GM21723 (cell line): ENCODE measurements at regions not wholly inside any gene's neighbourhood (a gene's known extent, or its start where the extent isn't known, plus 50 kb on each side); places are given as distances from the start of the nearest gene placed in this dataset.
"Not testable (repeated sequence)": the region's sequence is repeated elsewhere in the genome, so short reads cannot be mapped to it uniquely, and the experiment has no call there.

Source experiments
- ATAC-seq: cut with Tn5 transposase; IDR thresholded peaks from one replicate; pipeline ENCODE4 v1.9.1; 2021; ENCODE audit warnings: mild to moderate bottlenecking, moderate library complexity; ENCODE audit not compliant: unreplicated experiment

DNA sequence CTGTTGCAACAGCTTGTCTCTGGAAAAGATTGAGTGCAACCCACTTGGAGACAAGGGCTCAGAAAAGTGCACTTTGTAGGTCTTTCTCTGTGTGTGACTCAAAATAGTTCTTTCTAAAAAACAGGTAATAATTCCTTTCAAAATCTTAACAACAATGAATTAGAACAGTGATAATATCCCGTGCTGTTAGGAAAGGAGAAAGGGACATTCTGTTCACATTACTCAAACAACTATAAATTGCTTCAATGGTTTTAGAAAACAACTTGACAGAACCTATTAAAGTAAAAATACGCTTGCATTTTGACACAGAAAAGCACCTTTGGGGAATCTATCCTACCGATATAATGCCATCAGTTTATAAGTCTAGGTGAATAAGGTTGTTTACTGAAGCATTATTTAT lies 468.1 kb upstream of the DPP6 start:
- no peak for ATAC-seq

DNA sequence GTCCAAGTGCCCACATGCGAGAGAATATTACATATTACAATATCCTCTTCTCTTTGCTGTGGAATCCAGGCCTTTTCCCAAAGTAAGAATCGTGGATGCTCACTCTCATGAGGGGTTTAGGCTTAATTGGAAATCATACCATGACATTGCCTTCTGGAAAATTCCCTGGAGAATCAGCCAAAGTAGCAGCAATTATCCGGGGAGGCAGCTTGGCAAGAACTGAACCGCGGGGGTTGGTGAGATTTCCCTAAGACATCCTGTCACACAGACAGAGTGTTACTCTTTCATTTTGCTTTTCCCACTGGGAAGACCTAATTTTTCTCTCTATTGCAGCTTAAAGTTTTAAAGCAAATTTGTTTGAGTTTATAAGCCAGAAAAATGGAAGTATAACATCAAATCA lies 463.6 kb upstream of the DPP6 start:
- ATAC-seq, result no peak

DNA sequence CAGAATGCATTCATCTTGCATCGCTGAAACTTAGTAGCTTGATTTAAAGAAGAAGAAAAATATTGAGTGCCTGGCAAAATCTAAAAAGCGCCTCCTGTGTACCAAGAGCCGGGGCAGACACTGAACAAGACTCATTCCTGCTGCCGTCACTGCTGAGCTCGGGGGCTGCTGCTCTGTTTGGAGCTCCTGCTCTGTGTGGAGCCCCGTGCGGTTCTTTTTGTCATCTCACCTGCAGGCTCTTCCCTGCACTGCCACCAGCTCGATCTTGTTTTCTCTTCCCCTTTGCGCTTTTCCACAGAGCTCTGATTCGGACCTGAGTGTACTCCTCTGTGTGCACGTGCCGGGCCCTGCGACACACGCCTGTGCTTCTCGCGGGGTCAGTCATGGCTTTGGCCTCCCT lies 462.1 kb upstream of the DPP6 start:
- no peak for ATAC-seq

- no peak for ATAC-seq
These were observed 461.6 kb upstream of the DPP6 start for GRCh38 chr7:153590571-153590970.

- ATAC-seq, result no peak
These were observed 444.8 kb upstream of the DPP6 start for GRCh38 chr7:153607354-153607753.

- no peak for ATAC-seq
These were observed 435.4 kb upstream of the DPP6 start for GRCh38 chr7:153616711-153617325.

DNA sequence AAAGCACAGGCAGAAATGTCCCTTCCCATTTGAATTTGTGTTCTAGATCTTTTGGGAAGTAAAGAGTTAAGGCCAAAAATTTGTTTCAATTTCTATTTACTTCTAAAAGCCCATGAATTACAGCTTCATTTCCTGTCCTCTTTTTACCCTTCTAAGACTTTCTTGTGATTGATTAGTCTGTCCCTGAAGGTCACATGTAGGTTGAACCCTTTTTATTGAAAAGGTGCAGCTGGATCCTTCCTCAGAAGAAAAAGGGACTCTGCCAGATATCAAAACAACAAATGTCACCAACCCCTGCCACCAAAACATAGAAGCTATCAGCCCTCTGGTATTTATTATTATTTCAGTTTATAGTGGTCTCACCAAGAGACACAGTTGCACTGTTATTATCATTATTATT lies 424.9 kb upstream of the DPP6 start:
- ATAC-seq, result no peak

DNA sequence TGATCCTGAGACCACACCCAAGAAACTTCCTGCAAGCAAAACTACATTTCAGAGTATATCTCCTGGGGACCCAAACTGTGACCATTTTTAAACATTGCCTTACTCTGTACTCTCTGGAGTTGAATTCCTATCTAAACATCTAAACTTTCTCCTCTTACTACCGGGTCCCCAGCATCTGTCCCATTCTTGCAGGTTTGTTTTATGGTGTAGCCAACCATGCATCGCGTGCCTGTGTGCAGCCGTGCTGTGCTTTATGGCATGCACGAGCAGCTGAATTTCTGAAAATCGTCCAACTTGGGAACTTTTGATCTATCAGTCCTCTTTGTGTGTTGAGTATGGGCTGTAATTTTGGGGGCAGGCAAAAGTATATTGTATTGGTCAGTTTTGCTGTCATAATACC lies 423.8 kb upstream of the DPP6 start:
- no peak for ATAC-seq

DNA sequence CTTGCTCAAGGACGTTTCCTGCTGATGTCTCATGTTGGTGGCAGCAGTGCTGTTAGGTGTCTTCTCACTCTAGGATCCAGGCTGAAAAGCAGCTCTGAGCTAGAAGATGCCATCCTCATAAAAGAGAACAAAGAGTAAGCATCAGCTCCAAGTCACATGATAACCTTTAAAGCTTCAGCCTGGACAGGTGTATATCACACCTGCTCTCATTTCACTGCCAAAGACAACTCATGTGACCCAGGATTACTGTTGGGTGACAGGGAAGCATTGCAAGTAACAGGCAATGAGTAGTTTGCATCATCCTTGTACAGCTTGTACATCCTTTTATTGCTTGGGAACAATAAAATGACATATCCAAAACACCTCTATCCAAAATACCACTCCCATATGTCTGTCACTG lies 423.4 kb upstream of the DPP6 start:
- ATAC-seq, result no peak

- no peak for ATAC-seq
These were observed 413.3 kb upstream of the DPP6 start for GRCh38 chr7:153638821-153639435.

DNA sequence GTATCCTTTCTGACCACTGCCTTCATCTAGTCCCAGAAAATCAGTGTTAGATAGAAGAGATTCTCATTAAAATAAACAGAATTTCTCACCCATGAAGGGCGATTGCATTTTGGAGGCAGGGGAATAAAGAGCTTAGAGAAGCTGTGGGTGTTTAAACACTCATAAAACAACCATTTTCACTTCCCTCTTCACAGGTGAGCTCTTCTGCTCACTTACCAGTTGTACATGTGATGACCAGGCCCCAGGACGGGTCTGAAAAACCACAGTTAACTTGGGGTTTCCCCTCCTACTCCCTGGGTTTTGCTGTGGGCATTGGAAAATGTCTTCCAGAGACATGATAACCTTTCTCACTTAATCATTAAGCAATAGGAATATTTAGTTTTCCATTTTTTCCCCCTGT lies 411.6 kb upstream of the DPP6 start:
- peak; percentile 59 for ATAC-seq

DNA sequence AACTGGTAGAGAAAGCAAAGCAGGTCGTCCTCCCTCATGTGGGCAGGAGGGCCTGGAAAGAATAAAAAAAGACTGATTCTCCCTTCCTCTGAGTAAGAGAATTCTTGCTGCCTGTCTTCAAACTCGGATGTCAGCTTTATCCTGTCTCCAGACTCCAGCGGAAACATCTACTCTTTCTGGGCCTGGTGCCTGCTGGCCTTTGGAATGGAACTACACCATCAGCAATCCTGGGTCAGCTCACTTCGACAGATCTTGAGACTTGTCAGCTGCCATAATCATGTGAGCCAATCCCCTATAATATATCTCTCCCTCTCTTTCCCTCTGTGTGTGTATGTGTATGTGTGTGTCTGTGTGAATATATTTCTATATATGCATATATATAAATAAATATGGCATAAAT lies 411.0 kb upstream of the DPP6 start:
- ATAC-seq, result no peak

GRCh38 chr7:153642989-153643388 lies 409.2 kb upstream of the DPP6 start:
- no peak for ATAC-seq

- no peak for ATAC-seq
These were observed 394.9 kb upstream of the DPP6 start for GRCh38 chr7:153657182-153657800.

DNA sequence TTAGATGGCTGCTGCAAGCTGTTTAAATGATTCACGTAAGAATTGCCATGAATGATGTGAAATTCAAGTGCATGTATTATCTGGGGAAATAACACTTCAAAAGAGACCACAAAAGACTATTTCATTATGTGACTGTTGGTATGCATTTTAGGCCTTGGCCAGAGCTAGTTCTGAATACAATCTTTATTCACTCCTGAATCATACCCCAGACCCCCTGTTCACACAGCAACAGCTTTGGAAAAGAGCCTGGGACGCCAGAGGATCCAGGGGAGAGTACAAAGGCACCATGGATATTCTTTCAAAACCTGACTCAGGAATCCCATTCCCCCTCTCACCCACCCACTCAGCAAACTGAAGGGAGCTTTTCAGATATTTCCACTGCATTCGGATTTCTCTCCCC lies 377.1 kb upstream of the DPP6 start:
- ATAC-seq, result no peak

- no peak for ATAC-seq
These were observed 369.6 kb upstream of the DPP6 start for GRCh38 chr7:153682628-153683027.

GRCh38 chr7:153696242-153696641 lies 356.0 kb upstream of the DPP6 start:
- no peak for ATAC-seq

DNA sequence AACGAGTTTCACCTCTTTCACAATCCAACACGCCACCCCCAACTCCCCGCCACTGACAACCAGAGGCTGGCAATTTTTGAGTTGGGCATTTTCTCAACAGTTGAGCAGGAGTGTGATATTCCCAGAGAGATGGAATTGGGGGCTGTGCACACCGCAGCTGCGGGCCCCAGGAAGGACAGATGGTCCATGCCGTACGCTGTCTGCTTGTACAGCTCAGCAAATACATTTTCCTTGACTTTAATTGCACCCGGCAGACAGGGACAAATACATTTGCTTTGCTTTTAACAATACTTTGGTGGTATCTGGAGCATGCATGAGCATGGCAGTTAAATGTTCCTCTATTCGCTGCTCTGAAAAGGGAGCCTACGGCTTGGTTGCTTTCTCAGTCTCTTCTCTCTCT lies 354.2 kb upstream of the DPP6 start:
- no peak for ATAC-seq

GRCh38 chr7:153701678-153702077 lies 350.5 kb upstream of the DPP6 start:
- ATAC-seq, result no peak

GRCh38 chr7:153723892-153724291 lies 328.3 kb upstream of the DPP6 start:
- not testable (repeated sequence) for ATAC-seq

- ATAC-seq, result not testable (repeated sequence)
These were observed 320.7 kb upstream of the DPP6 start for GRCh38 chr7:153731504-153731903.

GRCh38 chr7:153743434-153743833 lies 308.8 kb upstream of the DPP6 start:
- ATAC-seq, result not testable (repeated sequence)

DNA sequence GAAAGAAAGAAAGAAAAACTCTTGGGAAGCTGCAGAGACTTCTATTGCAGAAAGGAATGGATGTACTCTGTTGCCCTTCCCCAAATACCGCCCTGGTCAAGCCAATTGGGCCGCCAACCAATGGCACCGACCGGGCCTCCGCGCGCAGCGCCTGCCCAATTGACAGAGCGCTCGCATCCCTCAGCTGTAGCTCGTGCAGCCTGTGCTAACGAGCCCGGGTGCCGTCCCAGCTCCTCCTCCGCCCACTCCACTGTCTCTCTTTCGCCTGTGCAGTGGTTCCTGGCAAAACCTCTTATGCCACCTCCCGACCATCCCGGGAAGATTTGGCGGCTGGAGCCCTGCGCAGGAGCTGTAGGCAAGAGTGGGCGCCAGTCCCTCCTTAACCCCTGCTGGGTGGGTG lies 304.2 kb upstream of the DPP6 start:
- ATAC-seq, result not testable (repeated sequence)
